Central memory CD4-positive, alpha-beta T cell (primary cell): ENCODE measurements at regions not wholly inside any gene's neighbourhood (a gene's known extent, or its start where the extent isn't known, plus 50 kb on each side); places are given as distances from the start of the nearest gene placed in this dataset.

Source experiments
- DNase-seq: peaks from one replicate; pipeline ENCODE4 v3.0.0; 2022

- no peak for DNase-seq
These were observed 50.7 kb upstream of the TNFRSF21 start for GRCh38 chr6:47360388-47360787.

DNA sequence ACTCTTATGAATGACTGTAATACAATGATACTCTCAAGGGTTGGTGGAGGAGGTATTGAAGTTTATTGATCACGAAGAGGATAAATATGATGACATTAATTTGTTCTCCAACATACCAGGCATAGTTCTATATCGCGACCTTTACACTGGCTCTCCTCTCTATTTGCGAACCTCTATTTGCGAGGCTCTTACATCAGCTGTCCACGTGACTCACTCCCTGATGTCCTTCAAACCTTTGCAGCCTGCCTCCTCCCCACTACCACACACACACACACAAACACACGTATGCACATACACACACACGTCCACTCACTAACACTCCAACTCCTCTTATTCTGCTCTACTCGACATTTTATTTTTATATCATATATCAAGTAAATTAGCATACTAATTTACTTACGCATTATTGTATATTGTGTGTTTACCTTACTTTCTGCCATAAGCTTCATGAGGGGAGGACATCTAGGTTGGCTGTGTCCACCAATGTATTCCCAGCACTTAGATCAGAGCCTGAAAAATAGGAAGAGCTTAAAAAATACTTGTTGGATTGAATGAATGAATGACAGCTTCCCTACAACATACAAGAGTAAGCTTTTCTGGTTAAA is 53.3 kb upstream of the TNFRSF21 start:
- no peak for DNase-seq

DNA sequence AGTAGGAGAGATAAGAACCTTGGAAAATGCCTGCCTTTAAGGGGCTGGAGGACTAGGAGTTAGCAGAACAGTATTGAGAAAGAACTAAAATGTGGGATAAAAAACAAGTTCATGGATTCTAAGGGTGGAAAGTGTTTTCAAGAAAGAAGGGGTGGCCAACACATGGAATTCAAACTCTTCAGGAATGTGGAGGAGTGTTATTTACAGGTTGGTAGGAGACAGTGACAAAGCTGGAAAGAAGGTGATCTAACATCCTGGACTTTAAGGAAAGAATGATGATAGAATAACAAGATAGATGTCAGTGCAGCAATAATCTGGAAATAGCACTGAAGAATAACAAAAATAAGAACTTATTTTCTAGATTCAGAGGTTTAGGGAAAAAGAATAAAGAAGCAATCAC is 54.0 kb upstream of the TNFRSF21 start:
- no peak for DNase-seq

DNA sequence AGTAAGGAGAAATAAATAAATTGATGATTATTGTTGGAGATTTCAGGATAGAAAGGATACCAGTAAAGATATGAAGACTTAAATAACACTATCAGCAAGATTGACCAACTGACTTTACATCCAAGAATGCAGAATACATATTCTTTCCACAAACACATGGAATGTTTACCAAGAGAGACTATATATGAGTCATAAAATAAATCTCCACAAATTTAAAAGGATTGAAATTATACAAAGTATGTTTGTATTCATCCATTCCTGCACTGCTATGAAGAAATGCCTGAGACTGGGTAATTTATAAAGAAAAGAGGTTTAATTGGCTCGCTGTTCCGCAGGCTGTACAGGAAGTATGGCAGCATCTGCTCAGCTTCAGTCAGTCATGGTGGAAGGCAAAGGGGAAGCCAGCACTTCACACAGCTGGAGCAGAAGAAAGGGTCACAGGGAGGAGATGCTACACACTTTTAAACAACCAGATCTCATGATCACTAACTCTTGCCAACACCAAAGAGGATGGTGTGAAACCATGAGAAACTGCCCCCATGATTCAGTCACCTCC is 56.7 kb upstream of the TNFRSF21 start:
- no peak for DNase-seq

DNA sequence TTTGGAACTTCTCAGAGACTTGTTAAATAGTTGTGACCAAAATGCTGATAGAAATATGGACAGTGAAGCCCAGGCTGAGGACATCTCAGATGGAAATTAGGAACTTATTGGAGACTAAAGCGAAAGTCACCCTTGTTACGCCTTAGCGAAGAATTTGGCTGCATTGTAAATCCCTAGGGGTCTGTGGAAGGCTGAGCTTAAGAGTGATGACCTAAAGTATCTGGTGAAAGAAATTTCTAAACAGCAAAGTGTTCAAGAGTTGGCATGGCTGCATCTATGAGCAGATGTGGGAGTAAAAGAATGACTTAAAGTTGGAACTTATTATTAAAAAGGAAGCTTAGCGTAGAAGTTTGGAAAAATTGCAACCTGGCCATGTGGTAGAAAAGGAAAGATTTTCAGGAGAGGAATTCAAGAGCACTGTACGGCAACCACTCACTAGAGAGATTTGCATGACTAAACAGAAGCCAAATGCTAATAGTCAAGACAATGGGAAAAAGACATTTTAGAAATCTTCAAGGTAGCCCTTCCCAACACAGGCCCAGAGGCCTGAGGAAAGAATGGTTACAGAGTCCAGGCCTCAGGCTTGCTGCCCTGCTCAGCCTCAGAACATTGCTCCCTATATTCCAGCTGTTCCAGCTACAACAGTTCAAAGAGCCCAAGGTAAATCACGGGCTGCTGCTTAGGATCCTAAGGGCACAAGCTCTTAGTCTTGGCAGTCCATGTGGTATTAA is 61.6 kb upstream of the TNFRSF21 start:
- no peak for DNase-seq

GRCh38 chr6:47371870-47372255 is 62.2 kb upstream of the TNFRSF21 start:
- DNase-seq: no peak

DNA sequence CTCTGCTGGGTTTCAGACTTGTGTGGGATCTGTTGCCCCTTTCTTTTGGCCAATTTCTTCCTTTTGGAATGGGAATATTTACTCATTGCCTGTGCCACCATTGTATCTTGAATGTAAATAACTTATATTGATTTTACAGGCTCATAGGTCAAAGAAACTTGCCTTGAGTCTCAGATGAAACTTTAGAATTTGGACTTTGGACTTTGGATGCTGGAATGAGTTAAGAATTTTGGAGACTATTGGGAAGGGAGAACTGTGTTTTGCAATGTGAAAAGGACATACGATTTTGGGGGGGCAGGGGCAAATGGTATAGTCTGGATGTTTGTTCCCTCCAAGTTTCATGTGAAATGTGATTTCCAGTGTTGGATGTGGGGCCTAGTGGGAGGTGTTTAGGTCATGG is 62.6 kb upstream of the TNFRSF21 start:
- no peak for DNase-seq

DNA sequence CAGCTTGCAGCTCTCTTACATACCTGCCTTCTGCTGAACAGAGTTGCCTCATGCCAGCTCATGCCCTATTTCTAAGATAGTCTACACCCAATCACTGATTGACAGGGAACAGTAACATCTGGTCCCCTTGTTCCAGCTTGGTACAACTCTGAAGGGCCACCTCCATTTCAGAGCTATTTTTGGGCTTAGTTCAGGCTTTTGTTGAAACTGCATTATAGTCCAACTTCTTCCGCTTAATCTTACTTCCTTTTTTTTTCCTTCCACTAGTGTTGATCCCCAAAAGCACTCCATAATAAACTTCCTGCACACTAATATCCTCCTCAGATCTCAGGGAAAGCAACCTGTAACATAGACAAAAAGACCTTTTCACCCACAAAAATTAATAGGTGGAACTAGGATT is 65.7 kb upstream of the TNFRSF21 start:
- DNase-seq: no peak

DNA sequence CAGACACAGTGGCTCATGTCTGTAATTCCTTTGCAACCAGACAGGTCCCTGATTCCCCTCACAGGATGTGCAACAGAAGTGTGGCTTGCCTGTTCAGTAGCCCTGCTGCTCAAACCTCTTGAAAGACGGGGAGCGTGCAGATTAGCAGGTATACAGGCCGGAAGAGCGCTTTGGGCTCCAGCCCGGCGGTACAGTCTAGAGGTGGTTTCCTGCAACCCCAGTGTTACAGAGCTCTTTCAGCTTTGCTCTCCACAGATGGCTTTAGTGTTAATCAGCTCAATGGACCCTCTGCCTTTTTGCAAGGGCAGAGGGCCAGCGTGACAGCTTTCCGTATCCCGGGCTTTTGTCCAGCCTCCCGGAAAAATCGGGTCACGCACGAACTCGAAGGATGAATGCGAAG is 67.2 kb upstream of the TNFRSF21 start:
- no peak for DNase-seq

GRCh38 chr6:47377971-47378370 is 68.3 kb upstream of the TNFRSF21 start:
- DNase-seq: no peak

DNA sequence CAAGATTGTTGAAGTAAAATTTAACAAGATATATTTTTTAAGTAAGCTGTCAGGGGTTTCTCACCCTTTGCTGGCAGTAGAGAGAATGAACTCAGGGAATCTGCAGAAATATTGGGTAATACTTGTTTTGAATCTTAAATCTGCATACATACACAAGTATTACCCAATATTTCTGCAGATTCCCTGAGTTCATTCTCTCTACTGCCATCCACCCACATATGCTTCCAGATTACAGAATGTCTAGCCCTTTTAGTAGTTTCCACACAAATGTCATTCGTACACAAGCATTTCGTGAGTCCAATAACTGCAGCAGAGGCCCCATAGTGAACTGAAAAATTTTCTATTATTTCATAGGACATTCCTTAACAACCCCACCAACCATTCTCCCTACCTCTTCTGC is 69.6 kb upstream of the TNFRSF21 start:
- no peak for DNase-seq

DNA sequence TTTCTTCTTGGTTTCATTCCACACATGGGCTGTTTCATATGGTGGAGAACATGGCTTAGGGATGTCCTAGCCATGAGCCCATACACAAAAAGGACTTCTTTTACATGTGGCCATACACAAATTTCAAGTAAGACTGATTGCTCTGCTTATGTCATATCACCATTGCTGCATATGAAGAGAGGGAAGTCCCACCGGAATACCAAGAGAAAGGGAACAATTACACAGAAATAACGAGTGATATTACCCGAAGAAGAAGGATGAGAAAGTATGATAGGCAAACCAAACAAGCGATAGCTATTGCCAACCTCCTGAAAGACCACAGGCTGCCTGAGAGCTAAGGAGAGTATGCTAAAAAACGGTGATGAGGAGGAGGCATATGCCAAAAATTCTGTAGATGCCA is 70.5 kb upstream of the TNFRSF21 start:
- DNase-seq: no peak

DNA sequence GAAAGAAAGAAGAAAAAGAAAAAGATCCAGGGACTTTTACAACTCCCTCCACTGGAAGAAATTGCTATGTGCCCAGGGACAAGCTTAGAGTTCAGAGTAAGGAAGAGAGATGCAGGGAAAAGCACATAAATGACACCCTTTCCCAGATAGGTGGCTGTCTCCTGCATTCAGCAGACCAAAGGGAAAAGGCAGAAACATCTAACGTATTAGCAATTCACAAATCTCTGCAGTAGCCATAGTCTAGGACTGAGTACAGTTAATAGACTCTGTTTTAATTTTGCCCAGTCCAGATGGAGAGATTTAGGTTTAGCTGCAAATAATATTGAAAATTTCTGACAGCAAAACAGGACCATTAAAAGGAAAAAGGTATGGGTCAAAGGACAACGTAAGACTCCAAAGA is 71.3 kb upstream of the TNFRSF21 start:
- DNase-seq: no peak

GRCh38 chr6:47383360-47383759 is 73.7 kb upstream of the TNFRSF21 start:
- no peak for DNase-seq

- DNase-seq: no peak
These were observed 82.0 kb upstream of the TNFRSF21 start for GRCh38 chr6:47391675-47392074.

DNA sequence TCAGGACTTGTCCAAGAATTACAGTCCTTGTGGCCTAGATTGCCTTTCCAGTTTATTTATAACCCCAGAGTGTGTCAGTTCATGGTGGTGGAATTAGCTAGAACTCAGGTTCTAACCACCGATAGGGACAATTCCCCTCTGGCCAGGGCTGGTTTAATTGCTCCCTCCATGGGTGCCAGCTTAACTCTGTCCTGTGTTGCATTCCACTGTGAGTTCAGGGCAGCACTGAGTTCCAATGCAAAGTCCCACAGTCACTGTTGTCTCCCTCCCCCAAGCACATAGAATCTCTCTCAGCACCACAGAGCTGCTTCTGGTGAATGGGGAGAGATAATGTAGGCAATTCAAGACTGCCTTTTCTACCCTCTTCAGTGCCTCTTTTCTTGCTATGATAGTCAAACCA is 82.5 kb upstream of the TNFRSF21 start:
- no peak for DNase-seq

GRCh38 chr6:47396401-47397069 is 81.1 kb upstream of the CD2AP start:
- DNase-seq: no peak

DNA sequence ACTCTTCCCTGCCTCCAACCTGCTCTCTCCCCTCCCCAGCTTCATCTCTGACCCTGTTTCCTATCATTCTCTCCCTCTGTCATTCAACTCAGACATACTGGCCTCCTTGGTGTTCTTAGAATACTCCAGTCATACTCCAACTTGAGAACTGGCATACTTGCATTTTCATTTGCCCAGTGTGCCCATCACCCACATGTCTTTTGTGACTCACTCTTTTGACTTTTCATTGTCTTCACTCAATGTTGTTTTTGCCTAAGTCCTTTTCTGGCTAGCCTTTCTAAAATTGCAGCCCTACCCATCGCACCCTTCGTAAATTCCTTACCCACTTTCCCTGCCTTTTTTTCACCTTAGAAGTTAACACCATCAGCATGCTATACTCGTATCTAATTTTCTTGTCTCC is 77.0 kb upstream of the CD2AP start:
- no peak for DNase-seq

DNA sequence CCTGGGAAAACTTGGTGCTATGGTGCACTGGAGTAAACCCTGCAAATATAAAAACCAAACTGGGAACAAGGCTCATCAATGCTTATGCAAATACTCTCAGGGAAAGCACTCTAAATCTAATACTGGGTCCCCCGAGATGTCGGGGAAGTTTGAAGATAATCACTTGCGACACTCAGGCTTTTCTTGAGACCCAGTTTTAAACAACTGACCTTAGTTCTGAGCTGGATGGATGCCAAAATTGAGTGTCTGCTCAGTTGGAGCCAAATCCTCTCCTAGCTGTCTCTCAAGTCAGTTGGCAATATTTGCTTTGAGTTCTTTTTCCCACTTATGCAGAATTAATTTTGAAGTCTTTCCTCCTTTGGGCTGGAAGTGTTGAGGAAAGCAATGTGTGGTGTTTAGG is 75.5 kb upstream of the CD2AP start:
- no peak for DNase-seq

GRCh38 chr6:47403056-47403455 is 74.5 kb upstream of the CD2AP start:
- no peak for DNase-seq

DNA sequence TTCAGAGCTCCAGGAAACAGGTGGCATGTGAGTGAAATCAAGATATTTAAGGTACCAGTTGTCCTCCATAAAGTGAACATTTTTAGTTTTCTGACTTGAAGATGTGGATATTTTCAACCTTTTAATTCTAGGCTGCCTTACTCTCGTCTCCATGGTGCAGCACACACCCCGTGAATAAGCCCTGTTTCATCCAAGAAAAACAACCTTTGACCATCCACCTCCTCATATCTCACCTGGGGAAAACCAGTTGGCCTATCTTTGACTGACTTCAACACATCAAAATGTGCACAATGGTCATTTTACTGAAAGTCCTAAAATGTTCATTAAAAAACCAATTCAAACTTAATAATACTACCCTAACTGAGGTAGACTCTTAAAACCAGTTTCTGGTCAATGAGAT is 73.8 kb upstream of the CD2AP start:
- DNase-seq: no peak

GRCh38 chr6:47404435-47404834 is 73.2 kb upstream of the CD2AP start:
- no peak for DNase-seq

GRCh38 chr6:47405273-47405672 is 72.3 kb upstream of the CD2AP start:
- no peak for DNase-seq
